ENCODE measurements at regions not wholly inside any gene's neighbourhood (a gene's known extent, or its start where the extent isn't known, plus 50 kb on each side); places are given as distances from the start of the nearest gene placed in this dataset.
A peak's percentile ranks its signal among the peaks of the same experiment; 100 is the strongest.

GRCh38 chr3:59192473-59192872 is 142.6 kb upstream of the CFAP20DC start:
- Mint-ChIP-seq H3K4me3 (no peak overlapping the region), H3K9me3 (no peaks in the 10 kb centered on the region; the same call in 1 of the 2 replicates), H3K36me3 (ENCODE audit: low read depth) (no peaks in the 10 kb centered on the region), H3K4me1 (ENCODE audit: low read depth) (peaks cover 24% of the 10 kb centered on the region), H3K27me3 (ENCODE audit: insufficient read depth) (no peaks in the 10 kb centered on the region; the same call in 1 of the 2 replicates), H3K27ac (no peak overlapping the region)
- DNase-seq = peak; percentile 65
- TF ChIP-seq CTCF (IDR thresholded peaks at IDR 0.05) = no peak

- H3K9me3 Mint-ChIP-seq = no peaks in the 10 kb centered on the region; the same call in 1 of the 2 replicates
- no peak overlapping the region for H3K4me3 Mint-ChIP-seq
- DNase-seq = no peak
These were observed 141.8 kb upstream of the CFAP20DC start for GRCh38 chr3:59191651-59192050.

GRCh38 chr3:59189939-59190338 is 140.1 kb upstream of the CFAP20DC start:
- no peaks in the 10 kb centered on the region; the same call in 1 of the 2 replicates for H3K9me3 Mint-ChIP-seq

More at GRCh38 chr3:59191651-59192050, 141.8 kb upstream of the CFAP20DC start:
- H3K27me3 Mint-ChIP-seq (ENCODE audit: insufficient read depth) = no peaks in the 10 kb centered on the region; the same call in 1 of the 2 replicates
- H3K4me1 Mint-ChIP-seq (ENCODE audit: low read depth) = peaks cover 24% of the 10 kb centered on the region
- no peak overlapping the region for H3K27ac Mint-ChIP-seq
- H3K36me3 Mint-ChIP-seq (ENCODE audit: low read depth) = no peaks in the 10 kb centered on the region
- TF ChIP-seq CTCF (IDR thresholded peaks at IDR 0.05) = no peak

GRCh38 chr3:59189526-59189925 is 139.7 kb upstream of the CFAP20DC start:
- Mint-ChIP-seq H3K27ac (no peak overlapping the region), H3K9me3 (no peaks in the 10 kb centered on the region; the same call in 1 of the 2 replicates)
- TF ChIP-seq CTCF (IDR thresholded peaks at IDR 0.05) = no peak

More at GRCh38 chr3:59189939-59190338, 140.1 kb upstream of the CFAP20DC start:
- no peak for TF ChIP-seq CTCF (IDR thresholded peaks at IDR 0.05)
- no peak for DNase-seq
- Mint-ChIP-seq H3K27ac (no peak overlapping the region), H3K27me3 (ENCODE audit: insufficient read depth) (no peaks in the 10 kb centered on the region; the same call in 1 of the 2 replicates), H3K4me1 (ENCODE audit: low read depth) (peaks cover 24% of the 10 kb centered on the region), H3K36me3 (ENCODE audit: low read depth) (no peaks in the 10 kb centered on the region), H3K4me3 (peak overlapping the region; percentile 12; the same call in 1 of the 2 replicates)

GRCh38 chr3:59186725-59187124 is 136.9 kb upstream of the CFAP20DC start:
- H3K9me3 Mint-ChIP-seq = no peaks in the 10 kb centered on the region; the same call in 1 of the 2 replicates
- no peak for TF ChIP-seq CTCF (IDR thresholded peaks at IDR 0.05)
- H3K4me3 Mint-ChIP-seq = no peak overlapping the region
- no peaks in the 10 kb centered on the region; the same call in 1 of the 2 replicates for H3K27me3 Mint-ChIP-seq (ENCODE audit: insufficient read depth)
- no peak for DNase-seq
- no peak overlapping the region for H3K27ac Mint-ChIP-seq
- peaks cover 15% of the 10 kb centered on the region; the same call in 1 of the 2 replicates for H3K4me1 Mint-ChIP-seq (ENCODE audit: low read depth)
- no peaks in the 10 kb centered on the region for H3K36me3 Mint-ChIP-seq (ENCODE audit: low read depth)

More at GRCh38 chr3:59189526-59189925, 139.7 kb upstream of the CFAP20DC start:
- DNase-seq = no peak
- no peaks in the 10 kb centered on the region for H3K36me3 Mint-ChIP-seq (ENCODE audit: low read depth)
- peak overlapping the region; percentile 12; the same call in 1 of the 2 replicates for H3K4me3 Mint-ChIP-seq
- H3K4me1 Mint-ChIP-seq (ENCODE audit: low read depth) = peaks cover 24% of the 10 kb centered on the region
- no peaks in the 10 kb centered on the region; the same call in 1 of the 2 replicates for H3K27me3 Mint-ChIP-seq (ENCODE audit: insufficient read depth)
